Ovary (tissue), 7 donors: ENCODE measurements at regions not wholly inside any gene's neighbourhood (a gene's known extent, or its start where the extent isn't known, plus 50 kb on each side); places are given as distances from the start of the nearest gene placed in this dataset.
"Not testable (repeated sequence)": the region's sequence is repeated elsewhere in the genome, so short reads cannot be mapped to it uniquely, and the experiment has no call there.

ENCODE experiments used
- DNase-seq, 5 donors: peaks; one replicate each; pipeline ENCODE4 v3.0.0-alpha.2; 2019 to 2020
- H3K27ac ChIP-seq, 2 donors: fragments of 200-600 bp; one replicate each; pipeline versions ENCODE4 v1.5.1 to v1.8.0; 2019 to 2022
- H3K27me3 ChIP-seq: fragments of 200-600 bp; one replicate; pipeline ENCODE4 v1.8.0; 2022
- H3K36me3 ChIP-seq: fragments of 200-600 bp; sonication (generic); one replicate; pipeline ENCODE4 v1.5.1; 2019
- H3K4me1 ChIP-seq: one replicate; pipeline ENCODE4 v1.8.1; 2013; ENCODE audit warnings: mild to moderate bottlenecking, moderate library complexity; ENCODE audit not compliant: insufficient read depth
- H3K4me3 ChIP-seq: fragments of 200-600 bp; sonication (generic); one replicate; pipeline ENCODE4 v1.5.1; 2017
- H3K9me3 ChIP-seq, 2 donors: fragments of 200-600 bp in 1 of 2; sonication (generic) in 1 of 2; one replicate each; pipeline versions ENCODE4 v1.5.1 to v1.8.1; 2013 to 2019; ENCODE audit warnings: mild to moderate bottlenecking in 1 of 2, moderate library complexity in 1 of 2
- EP300 ChIP-seq: sonication (generic); formaldehyde crosslinking; IDR thresholded peaks from one replicate; pipeline ENCODE4 v1.6.1; 2017; ENCODE audit warnings: antibody characterized with exemption
- POLR2A ChIP-seq: fragments of 450-650 bp; IDR thresholded peaks from one replicate; pipeline ENCODE4 v1.6.1; 2017; ENCODE audit warnings: antibody characterized with exemption, mild to moderate bottlenecking, moderate library complexity
- WGBS, 3 donors: extraction: QIAGEN DNeasy Blood & Tissue Kit in 1 of 3; methylation state at CpG; one replicate each; pipeline versions ENCODE4 v1.1.5 to v1.1.7; 2013 to 2017; 5-methylcytosine and 5-hydroxymethylcytosine counted together
- intact Hi-C, 4 donors: fragments of 100-400 bp; cut with DNase I; formaldehyde crosslinking; loops; one replicate each; pipeline versions ENCODE4 v1.11.0 to v1.15.1; 2022 to 2023
- TF ChIP-seq, protein P1 (sequence below), 3 donors: fragments of 450-650 bp in 2 of 3; fragments of 200-600 bp in 1 of 3; IDR thresholded peaks; one replicate each; pipeline versions ENCODE4 v1.5.1 to v1.8.0; 2016 to 2022; ENCODE audit warnings: antibody characterized with exemption in 3 of 3, mild to moderate bottlenecking in 1 of 3
- donor health status: DM: no; HTN: no; CAD: no; lungs with moderate emphysema.
- donor health status: DM: no; HTN: no; CAD: no.
- donor health status: Bipolar disorder and iron deficiency.
- donor health status: DM: no; HTN: no; CAD: no.
- donor health status: DM: yes; HTN: yes; CAD: no.

GRCh38 chrX:139429913-139430312 lies 100.6 kb upstream of the F9 start:
- Histone ChIP-seq H3K4me3 (no peak overlapping the region), H3K36me3 (no peaks in the 10 kb centered on the region), H3K27me3 (no peaks in the 10 kb centered on the region), H3K9me3 (no peaks in the 10 kb centered on the region), H3K27ac (no peak overlapping the region), H3K4me1 (no peaks in the 10 kb centered on the region)
- TF ChIP-seq EP300 = no peak
- no peak for TF ChIP-seq POLR2A
- TF ChIP-seq, protein P1, sequence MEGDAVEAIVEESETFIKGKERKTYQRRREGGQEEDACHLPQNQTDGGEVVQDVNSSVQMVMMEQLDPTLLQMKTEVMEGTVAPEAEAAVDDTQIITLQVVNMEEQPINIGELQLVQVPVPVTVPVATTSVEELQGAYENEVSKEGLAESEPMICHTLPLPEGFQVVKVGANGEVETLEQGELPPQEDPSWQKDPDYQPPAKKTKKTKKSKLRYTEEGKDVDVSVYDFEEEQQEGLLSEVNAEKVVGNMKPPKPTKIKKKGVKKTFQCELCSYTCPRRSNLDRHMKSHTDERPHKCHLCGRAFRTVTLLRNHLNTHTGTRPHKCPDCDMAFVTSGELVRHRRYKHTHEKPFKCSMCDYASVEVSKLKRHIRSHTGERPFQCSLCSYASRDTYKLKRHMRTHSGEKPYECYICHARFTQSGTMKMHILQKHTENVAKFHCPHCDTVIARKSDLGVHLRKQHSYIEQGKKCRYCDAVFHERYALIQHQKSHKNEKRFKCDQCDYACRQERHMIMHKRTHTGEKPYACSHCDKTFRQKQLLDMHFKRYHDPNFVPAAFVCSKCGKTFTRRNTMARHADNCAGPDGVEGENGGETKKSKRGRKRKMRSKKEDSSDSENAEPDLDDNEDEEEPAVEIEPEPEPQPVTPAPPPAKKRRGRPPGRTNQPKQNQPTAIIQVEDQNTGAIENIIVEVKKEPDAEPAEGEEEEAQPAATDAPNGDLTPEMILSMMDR (IDR thresholded peaks at IDR 0.05) = no peak
- 5 to 24% (median 20%) methylated on average over 2 of the region's 2 CpGs for WGBS, 3 donors
- DNase-seq = no peak
- intact Hi-C loops = no loop called here

DNA sequence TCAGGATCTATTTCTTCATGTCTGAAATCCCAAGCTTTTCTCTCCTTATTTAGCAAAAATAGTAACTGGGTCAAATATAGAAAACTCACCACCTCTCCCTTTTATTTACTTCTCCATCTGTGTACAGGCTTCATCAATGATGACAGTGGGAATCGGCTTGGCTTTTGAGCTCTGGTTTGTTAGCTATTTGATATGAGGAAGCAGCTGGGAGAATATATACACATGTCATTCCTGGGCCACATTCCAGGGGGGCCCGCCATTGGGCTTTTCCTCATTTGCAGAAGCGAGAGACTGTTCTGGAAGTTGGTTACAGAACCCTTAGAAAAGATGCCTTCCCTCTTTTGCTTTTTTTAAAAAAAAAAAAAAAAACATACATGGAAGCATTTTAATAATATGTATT lies 107.4 kb upstream of the F9 start:
- Histone ChIP-seq H3K27ac (no peak overlapping the region), H3K36me3 (no peaks in the 10 kb centered on the region), H3K4me1 (no peaks in the 10 kb centered on the region), H3K9me3 (no peaks in the 10 kb centered on the region), H3K4me3 (no peak overlapping the region), H3K27me3 (no peaks in the 10 kb centered on the region)
- 32 to 38% (median 34%) methylated on average over 3 of the region's 3 CpGs for WGBS, 3 donors
- no peak for DNase-seq
- TF ChIP-seq, protein P1 (IDR thresholded peaks at IDR 0.05) = no peak
- TF ChIP-seq EP300 (no peak), POLR2A (no peak)
- intact Hi-C loops = no loop called here

DNA sequence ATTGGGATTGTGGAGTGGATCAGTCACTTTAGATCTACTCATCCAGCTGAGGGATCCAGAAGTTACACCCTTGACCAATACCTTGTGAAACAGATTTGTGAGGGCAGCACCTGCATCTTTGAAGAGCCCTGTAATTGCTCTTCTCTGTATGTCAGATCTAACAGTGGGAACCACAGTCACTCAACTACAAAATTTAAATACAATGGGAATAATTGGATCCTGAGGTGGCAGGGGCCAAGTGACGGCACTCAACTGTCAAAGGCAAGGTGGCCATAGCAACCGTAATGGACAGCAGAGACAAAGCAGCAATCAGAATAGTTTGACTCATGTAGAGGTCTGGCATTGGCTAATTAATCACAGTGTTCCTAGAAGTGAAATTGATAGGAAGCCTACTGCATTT lies 132.3 kb upstream of the F9 start:
- H3K9me3 ChIP-seq, H3K4me1 ChIP-seq, H3K27ac ChIP-seq, H3K27me3 ChIP-seq, intact Hi-C loops, H3K36me3 ChIP-seq, H3K4me3 ChIP-seq, DNase-seq: not testable (repeated sequence)
- 89 to 94% (median 93%) methylated on average over 2 of the region's 2 CpGs for WGBS, 3 donors

DNA sequence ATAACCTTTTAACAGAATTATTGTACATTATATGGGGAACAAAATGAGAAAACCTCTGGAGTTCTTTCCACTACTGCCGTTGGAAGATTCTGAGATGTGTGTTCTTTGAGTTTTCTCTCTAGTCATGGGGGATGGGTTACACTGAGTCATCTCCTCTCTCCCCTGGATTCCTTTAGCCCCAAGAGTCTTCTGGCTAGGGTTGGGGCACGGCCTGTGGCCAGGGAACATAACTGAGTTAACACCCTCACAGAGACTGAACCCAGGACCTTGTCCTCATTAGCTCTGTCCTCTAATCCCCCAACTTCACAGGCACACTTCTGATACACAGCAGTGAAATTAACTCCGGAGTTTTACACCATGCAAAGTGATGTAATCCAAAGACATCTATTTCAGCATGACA lies 142.3 kb upstream of the F9 start:
- Histone ChIP-seq H3K4me1 (no peaks in the 10 kb centered on the region), H3K36me3 (no peaks in the 10 kb centered on the region), H3K27ac (no peak overlapping the region), H3K9me3 (no peaks in the 10 kb centered on the region), H3K4me3 (no peak overlapping the region), H3K27me3 (no peaks in the 10 kb centered on the region)
- WGBS, 3 donors = 48 to 51% (median 49%) methylated on average over 3 of the region's 3 CpGs
- TF ChIP-seq POLR2A (no peak), EP300 (no peak)
- TF ChIP-seq, protein P1 (IDR thresholded peaks at IDR 0.05) = no peak
- DNase-seq = no peak
- intact Hi-C loops = no loop called here

DNA sequence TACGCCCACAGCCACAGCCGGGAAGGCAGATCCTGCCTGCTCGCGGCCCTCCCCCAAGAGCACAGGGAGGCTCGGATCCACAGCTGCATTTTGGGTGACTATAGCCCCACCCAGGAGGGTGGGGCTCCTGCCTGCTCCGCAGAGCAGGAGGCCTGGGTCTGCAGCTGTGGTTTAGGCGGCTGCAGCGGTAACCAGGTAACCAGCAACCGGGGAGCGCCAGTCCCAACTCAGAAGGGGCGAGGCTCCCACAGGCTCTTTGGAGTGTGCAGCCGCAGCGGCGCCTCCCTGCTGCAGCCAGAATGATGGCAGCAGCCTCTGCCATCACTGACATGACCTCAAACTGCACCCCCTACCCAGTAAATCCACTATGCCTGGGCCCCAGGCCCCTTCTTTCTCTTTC lies 148.0 kb upstream of the F9 start:
- Histone ChIP-seq H3K27me3 (no peaks in the 10 kb centered on the region), H3K4me3 (no peak overlapping the region), H3K27ac (no peak overlapping the region), H3K9me3 (no peaks in the 10 kb centered on the region), H3K4me1 (no peaks in the 10 kb centered on the region), H3K36me3 (no peaks in the 10 kb centered on the region)
- no peak for DNase-seq
- intact Hi-C loops = no loop called here
- WGBS, 3 donors = 71 to 84% (median 84%) methylated on average over 11 to 14 of the region's 14 CpGs
- TF ChIP-seq POLR2A (no peak), EP300 (no peak)
- TF ChIP-seq, protein P1 (IDR thresholded peaks at IDR 0.05) = no peak

GRCh38 chrX:139376547-139376946 lies 154.0 kb upstream of the F9 start:
- H3K4me3 ChIP-seq, H3K36me3 ChIP-seq, H3K27me3 ChIP-seq, H3K4me1 ChIP-seq, intact Hi-C loops, H3K9me3 ChIP-seq, DNase-seq, H3K27ac ChIP-seq: not testable (repeated sequence)
- WGBS, 3 donors = 79 to 83% (median 81%) methylated on average over 3 of the region's 3 CpGs
